ENCODE measurements at regions not wholly inside any gene's neighbourhood (a gene's known extent, or its start where the extent isn't known, plus 50 kb on each side); places are given as distances from the start of the nearest gene placed in this dataset.

DNA sequence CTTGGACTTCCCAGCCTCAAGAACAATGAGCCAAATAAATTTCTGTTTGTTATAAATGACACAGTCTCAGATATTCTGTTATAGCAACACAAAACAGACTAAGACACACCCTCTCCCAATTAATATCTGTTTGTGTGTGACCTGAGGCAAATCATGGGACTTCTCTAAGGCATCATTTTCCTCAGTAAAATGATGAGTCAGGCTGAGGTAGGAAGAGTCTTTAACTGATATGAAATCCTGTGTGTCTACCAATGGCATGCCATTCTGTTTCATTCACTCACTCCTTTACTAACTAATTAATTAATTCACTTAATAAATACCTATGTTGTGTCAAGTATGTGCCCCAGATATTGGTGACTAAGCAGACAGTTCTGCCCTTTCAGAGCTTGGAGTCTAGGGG is 258.4 kb upstream of the CRY1 start:
- ATAC-seq = no peak
- no peak for TF ChIP-seq ZC3H10 (CRISPR knock-in tag; IDR thresholded peaks at IDR 0.05)
- TF ChIP-seq CSDC2 (CRISPR knock-in tag; IDR thresholded peaks at IDR 0.05) = no peak
- TF ChIP-seq OSR1 (CRISPR knock-in tag; IDR thresholded peaks at IDR 0.05) = no peak
- TF ChIP-seq, protein P1, sequence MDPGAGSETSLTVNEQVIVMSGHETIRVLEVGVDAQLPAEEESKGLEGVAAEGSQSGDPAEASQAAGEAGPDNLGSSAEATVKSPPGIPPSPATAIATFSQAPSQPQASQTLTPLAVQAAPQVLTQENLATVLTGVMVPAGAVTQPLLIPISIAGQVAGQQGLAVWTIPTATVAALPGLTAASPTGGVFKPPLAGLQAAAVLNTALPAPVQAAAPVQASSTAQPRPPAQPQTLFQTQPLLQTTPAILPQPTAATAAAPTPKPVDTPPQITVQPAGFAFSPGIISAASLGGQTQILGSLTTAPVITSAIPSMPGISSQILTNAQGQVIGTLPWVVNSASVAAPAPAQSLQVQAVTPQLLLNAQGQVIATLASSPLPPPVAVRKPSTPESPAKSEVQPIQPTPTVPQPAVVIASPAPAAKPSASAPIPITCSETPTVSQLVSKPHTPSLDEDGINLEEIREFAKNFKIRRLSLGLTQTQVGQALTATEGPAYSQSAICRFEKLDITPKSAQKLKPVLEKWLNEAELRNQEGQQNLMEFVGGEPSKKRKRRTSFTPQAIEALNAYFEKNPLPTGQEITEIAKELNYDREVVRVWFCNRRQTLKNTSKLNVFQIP (CRISPR knock-in tag; IDR thresholded peaks at IDR 0.05; ENCODE audit: borderline replicate concordance, low read depth) = no peak
- TF ChIP-seq ZNF565 (CRISPR knock-in tag; conservative IDR thresholded peaks at IDR 0.05; ENCODE audit: low read depth) = no peak
- TF ChIP-seq RARB (CRISPR knock-in tag; IDR thresholded peaks at IDR 0.05) = no peak

DNA sequence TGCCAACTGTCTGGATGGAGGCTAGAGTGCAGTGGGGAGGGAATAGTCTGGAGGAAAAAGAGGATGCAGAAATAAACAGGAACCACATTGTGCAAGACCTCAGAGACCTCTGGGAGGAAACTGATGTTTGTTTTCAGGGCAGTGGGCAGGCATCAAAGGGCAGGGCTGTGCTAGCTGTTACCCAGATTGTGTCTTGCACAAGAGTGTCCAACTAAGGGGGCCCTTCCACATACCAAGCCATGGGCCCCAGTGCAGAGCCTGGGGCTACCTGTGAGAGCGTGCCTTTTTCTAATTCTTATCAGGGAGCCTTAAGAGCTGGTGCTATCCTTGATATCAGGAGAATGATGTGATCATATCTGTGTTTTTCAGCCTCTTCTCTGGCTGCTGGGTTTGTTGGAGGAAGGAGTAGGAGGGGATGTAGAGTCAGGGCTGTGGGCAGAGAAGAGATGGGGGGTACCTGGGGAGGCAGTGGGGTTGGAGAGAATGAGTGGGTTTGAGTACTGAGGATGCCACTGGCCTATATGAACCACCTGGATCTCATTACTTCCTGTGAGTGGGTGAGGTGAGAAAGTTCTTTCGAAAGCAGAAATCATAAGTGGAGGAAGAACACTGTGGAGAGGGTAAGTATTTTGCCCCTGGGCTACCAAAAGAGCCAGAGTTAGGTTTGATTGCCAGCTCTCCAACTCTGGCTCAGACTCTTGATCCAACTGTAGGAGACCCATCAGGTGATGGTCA is 259.2 kb upstream of the CRY1 start:
- no peak for ATAC-seq
- TF ChIP-seq ISL1 (CRISPR knock-in tag; IDR thresholded peaks at IDR 0.05) = no peak
- TF ChIP-seq OSR1 (CRISPR knock-in tag; IDR thresholded peaks at IDR 0.05) = no peak

DNA sequence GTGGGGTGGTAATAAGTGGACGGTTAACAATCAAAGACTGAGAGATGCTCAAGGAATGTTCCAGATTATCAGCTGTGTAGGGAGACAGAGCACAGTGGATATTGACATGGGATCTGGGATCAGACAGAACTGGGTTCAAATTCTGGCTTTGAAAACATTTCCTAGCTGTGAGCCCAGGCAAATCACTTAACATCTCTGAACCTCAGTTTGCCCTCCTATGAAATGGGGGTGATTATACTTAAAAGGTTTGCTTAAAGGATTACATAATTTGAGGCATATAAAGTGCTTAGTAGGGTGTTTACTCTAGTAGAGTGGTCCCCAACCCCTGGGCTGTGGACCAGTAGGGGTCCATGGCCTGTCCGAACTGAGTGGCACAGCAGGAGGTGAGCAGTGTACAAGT is 260.0 kb upstream of the CRY1 start:
- TF ChIP-seq, protein P2, sequence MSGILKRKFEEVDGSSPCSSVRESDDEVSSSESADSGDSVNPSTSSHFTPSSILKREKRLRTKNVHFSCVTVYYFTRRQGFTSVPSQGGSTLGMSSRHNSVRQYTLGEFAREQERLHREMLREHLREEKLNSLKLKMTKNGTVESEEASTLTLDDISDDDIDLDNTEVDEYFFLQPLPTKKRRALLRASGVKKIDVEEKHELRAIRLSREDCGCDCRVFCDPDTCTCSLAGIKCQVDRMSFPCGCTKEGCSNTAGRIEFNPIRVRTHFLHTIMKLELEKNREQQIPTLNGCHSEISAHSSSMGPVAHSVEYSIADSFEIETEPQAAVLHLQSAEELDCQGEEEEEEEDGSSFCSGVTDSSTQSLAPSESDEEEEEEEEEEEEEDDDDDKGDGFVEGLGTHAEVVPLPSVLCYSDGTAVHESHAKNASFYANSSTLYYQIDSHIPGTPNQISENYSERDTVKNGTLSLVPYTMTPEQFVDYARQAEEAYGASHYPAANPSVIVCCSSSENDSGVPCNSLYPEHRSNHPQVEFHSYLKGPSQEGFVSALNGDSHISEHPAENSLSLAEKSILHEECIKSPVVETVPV (CRISPR knock-in tag; IDR thresholded peaks at IDR 0.05) = no peak
- no peak for TF ChIP-seq ZNF70 (CRISPR knock-in tag; IDR thresholded peaks at IDR 0.05)
- no peak for TF ChIP-seq ZFP3 (CRISPR knock-in tag; IDR thresholded peaks at IDR 0.05)
- TF ChIP-seq, protein P3, sequence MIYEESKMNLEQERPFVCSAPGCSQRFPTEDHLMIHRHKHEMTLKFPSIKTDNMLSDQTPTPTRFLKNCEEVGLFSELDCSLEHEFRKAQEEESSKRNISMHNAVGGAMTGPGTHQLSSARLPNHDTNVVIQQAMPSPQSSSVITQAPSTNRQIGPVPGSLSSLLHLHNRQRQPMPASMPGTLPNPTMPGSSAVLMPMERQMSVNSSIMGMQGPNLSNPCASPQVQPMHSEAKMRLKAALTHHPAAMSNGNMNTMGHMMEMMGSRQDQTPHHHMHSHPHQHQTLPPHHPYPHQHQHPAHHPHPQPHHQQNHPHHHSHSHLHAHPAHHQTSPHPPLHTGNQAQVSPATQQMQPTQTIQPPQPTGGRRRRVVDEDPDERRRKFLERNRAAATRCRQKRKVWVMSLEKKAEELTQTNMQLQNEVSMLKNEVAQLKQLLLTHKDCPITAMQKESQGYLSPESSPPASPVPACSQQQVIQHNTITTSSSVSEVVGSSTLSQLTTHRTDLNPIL (CRISPR knock-in tag; IDR thresholded peaks at IDR 0.05; ENCODE audit: low read depth) = no peak
- no peak for ATAC-seq

DNA sequence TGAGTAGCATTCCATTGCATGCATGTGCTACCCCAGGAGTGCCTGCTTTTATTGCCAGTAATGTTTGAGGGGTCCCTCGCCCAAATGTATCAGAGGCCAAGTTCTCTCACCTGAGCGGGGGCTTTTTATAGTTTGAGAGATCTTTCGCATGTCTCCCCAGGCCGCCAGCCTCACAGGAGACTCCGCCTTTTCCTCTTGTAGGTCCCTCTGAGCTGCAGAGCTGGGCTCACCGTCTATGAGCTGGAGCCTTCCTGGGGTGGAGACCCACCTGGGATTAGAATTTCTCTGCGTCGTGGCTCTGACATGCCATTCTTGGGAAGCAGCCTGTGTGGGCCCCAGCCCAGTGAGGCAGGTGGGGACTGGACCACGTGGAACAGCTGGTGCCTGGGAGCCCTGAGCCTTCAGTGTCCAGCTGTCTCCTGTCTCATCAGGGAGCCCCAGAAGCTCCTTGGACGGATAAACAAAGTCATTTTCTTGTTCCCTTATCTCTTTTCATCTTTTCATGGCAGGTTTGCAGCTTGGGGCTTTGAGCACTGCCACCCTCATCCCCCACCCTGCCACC is 261.7 kb upstream of the CRY1 start:
- ATAC-seq = no peak
- TF ChIP-seq ZFP30 (CRISPR knock-in tag; IDR thresholded peaks at IDR 0.05) = no peak
- no peak for TF ChIP-seq SNAI2 (CRISPR knock-in tag; IDR thresholded peaks at IDR 0.05)
- TF ChIP-seq ZNF8 (CRISPR knock-in tag; IDR thresholded peaks at IDR 0.05) = no peak
- TF ChIP-seq ZFP3 (CRISPR knock-in tag; IDR thresholded peaks at IDR 0.05) = no peak
- TF ChIP-seq TOX (CRISPR knock-in tag; IDR thresholded peaks at IDR 0.05; ENCODE audit: borderline replicate concordance) = no peak
- TF ChIP-seq PPARA (CRISPR knock-in tag; IDR thresholded peaks at IDR 0.05; ENCODE audit: borderline replicate concordance) = no peak
- TF ChIP-seq, protein P3 (CRISPR knock-in tag; IDR thresholded peaks at IDR 0.05; ENCODE audit: low read depth) = no peak
- no peak for TF ChIP-seq ZNF565 (CRISPR knock-in tag; conservative IDR thresholded peaks at IDR 0.05; ENCODE audit: low read depth)
- TF ChIP-seq, protein P4, sequence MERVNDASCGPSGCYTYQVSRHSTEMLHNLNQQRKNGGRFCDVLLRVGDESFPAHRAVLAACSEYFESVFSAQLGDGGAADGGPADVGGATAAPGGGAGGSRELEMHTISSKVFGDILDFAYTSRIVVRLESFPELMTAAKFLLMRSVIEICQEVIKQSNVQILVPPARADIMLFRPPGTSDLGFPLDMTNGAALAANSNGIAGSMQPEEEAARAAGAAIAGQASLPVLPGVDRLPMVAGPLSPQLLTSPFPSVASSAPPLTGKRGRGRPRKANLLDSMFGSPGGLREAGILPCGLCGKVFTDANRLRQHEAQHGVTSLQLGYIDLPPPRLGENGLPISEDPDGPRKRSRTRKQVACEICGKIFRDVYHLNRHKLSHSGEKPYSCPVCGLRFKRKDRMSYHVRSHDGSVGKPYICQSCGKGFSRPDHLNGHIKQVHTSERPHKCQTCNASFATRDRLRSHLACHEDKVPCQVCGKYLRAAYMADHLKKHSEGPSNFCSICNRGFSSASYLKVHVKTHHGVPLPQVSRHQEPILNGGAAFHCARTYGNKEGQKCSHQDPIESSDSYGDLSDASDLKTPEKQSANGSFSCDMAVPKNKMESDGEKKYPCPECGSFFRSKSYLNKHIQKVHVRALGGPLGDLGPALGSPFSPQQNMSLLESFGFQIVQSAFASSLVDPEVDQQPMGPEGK (CRISPR knock-in tag; IDR thresholded peaks at IDR 0.05; ENCODE audit: borderline replicate concordance) = no peak
- no peak for TF ChIP-seq ZNF70 (CRISPR knock-in tag; IDR thresholded peaks at IDR 0.05)
- no peak for TF ChIP-seq GLIS3 (CRISPR knock-in tag; IDR thresholded peaks at IDR 0.05)
- no peak for TF ChIP-seq ESRRG (CRISPR knock-in tag; IDR thresholded peaks at IDR 0.05)
- TF ChIP-seq OSR1 (CRISPR knock-in tag; IDR thresholded peaks at IDR 0.05) = no peak
